ENCODE measurements at regions not wholly inside any gene's neighbourhood (a gene's known extent, or its start where the extent isn't known, plus 50 kb on each side); places are given as distances from the start of the nearest gene placed in this dataset.

DNA sequence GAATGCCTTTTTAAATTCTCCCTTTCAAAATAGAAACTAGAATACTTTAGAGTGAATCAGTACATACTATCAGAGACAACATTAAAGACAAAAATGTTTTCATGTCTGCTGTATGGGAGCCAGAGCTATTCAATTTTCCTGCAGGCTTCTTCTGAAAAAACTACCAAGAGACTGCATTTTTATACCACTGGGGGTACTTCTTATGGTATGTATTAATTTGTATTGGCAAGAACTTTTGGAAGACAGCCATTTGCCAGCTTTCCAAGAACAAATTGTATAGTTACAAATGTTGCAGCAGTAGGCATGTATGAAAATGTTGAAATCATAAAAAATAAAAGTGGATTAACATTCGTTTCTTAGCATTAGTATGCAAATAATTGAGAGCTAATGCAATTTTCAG is 1010.0 kb upstream of the CADM2 start:
- DNase-seq (ENCODE audit: low read depth, low spot score): no peak
- CTCF ChIA-PET: no interaction called here

More for the DNA sequence above, 1010.0 kb upstream of the CADM2 start:
- BruUV-seq (replicated peaks): no TSS peak
- Histone ChIP-seq H3K36me3 (ENCODE audit: control insufficient read depth in 1 of 2, insufficient read depth in 2 of 2, low read length in 2 of 2) (no peaks in the 10 kb centered on the region), H3K9me3 (ENCODE audit: control insufficient read depth in 1 of 2, insufficient read depth in 1 of 2, low read depth in 1 of 2, low read length in 2 of 2) (peaks cover 10 to 14% of the 10 kb centered on the region in 2 experiments; a peak in 2 of 4 replicates), H4K20me1 (ENCODE audit: insufficient read depth) (no peaks in the 10 kb centered on the region), H3K9ac (ENCODE audit: low read length) (no peak overlapping the region), H3K4me2 (ENCODE audit: low read length) (no peak overlapping the region), H3K27ac (ENCODE audit: low read depth, low read length) (no peak overlapping the region), H2AFZ (ENCODE audit: low read depth, low read length, poor library complexity, severe bottlenecking) (no peak overlapping the region), H3K27me3 (ENCODE audit: insufficient read depth, low read length) (no peaks in the 10 kb centered on the region), H3K4me3 (replicated peaks in 1 of 2; ENCODE audit: low read depth in 1 of 2, low read length in 2 of 2) (no peak overlapping the region), H3K79me2 (ENCODE audit: insufficient read depth, low read length) (no peaks in the 10 kb centered on the region), H3K9me2 (ENCODE audit: insufficient read depth) (no peaks in the 10 kb centered on the region), H3K4me1 (ENCODE audit: control insufficient read depth in 1 of 2, insufficient read depth in 2 of 2, low read length in 2 of 2) (no peaks in the 10 kb centered on the region)
- POLR2A ChIA-PET: no interaction called here
- ATAC-seq: no peak
- intact Hi-C loops (cut with micrococcal nuclease): no loop called here
- TF ChIP-seq, protein P1, sequence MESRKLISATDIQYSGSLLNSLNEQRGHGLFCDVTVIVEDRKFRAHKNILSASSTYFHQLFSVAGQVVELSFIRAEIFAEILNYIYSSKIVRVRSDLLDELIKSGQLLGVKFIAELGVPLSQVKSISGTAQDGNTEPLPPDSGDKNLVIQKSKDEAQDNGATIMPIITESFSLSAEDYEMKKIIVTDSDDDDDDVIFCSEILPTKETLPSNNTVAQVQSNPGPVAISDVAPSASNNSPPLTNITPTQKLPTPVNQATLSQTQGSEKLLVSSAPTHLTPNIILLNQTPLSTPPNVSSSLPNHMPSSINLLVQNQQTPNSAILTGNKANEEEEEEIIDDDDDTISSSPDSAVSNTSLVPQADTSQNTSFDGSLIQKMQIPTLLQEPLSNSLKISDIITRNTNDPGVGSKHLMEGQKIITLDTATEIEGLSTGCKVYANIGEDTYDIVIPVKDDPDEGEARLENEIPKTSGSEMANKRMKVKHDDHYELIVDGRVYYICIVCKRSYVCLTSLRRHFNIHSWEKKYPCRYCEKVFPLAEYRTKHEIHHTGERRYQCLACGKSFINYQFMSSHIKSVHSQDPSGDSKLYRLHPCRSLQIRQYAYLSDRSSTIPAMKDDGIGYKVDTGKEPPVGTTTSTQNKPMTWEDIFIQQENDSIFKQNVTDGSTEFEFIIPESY (IDR thresholded peaks at IDR 0.05; ENCODE audit: extremely low read depth, insufficient replicate concordance, low read length): no peak
- TF ChIP-seq REST (IDR thresholded peaks at IDR 0.05; ENCODE audit: low read depth) (no peak), ELF1 (IDR thresholded peaks at IDR 0.05; ENCODE audit: borderline replicate concordance, low read depth) (no peak), POLR2A (IDR thresholded peaks at IDR 0.05; ENCODE audit: borderline replicate concordance, extremely low read depth, insufficient read depth, insufficient read length) (no peak), POLR2AphosphoS5 (IDR thresholded peaks at IDR 0.05; ENCODE audit: low read depth, low read length) (no peak), JUND (IDR thresholded peaks at IDR 0.05) (no peak), TCF7L2 (IDR thresholded peaks at IDR 0.05; ENCODE audit: borderline replicate concordance, extremely low read depth, insufficient read depth, insufficient read length) (no peak), ATF3 (IDR thresholded peaks at IDR 0.05) (no peak), EGR1 (IDR thresholded peaks at IDR 0.05; ENCODE audit: low read depth) (no peak), SIN3A (IDR thresholded peaks at IDR 0.05; ENCODE audit: low read depth) (no peak)
- TF ChIP-seq, protein P2, sequence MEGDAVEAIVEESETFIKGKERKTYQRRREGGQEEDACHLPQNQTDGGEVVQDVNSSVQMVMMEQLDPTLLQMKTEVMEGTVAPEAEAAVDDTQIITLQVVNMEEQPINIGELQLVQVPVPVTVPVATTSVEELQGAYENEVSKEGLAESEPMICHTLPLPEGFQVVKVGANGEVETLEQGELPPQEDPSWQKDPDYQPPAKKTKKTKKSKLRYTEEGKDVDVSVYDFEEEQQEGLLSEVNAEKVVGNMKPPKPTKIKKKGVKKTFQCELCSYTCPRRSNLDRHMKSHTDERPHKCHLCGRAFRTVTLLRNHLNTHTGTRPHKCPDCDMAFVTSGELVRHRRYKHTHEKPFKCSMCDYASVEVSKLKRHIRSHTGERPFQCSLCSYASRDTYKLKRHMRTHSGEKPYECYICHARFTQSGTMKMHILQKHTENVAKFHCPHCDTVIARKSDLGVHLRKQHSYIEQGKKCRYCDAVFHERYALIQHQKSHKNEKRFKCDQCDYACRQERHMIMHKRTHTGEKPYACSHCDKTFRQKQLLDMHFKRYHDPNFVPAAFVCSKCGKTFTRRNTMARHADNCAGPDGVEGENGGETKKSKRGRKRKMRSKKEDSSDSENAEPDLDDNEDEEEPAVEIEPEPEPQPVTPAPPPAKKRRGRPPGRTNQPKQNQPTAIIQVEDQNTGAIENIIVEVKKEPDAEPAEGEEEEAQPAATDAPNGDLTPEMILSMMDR (IDR thresholded peaks at IDR 0.05 in 2 of 3, conservative IDR thresholded peaks at IDR 0.05 in 1 of 3; ENCODE audit: borderline replicate concordance in 1 of 3, insufficient read depth in 1 of 3, low read depth in 2 of 3, low read length in 2 of 3): no peak
- TF ChIP-seq, protein P3, sequence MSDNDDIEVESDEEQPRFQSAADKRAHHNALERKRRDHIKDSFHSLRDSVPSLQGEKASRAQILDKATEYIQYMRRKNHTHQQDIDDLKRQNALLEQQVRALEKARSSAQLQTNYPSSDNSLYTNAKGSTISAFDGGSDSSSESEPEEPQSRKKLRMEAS (IDR thresholded peaks at IDR 0.05): no peak
- RAD21 ChIA-PET (ENCODE audit: low non-redundant PET in 1 of 2, low total read pairs in 2 of 2, uncharacterized antibody in 2 of 2, unreplicated experiment in 2 of 2): no interaction called here
